ENCODE measurements at regions not wholly inside any gene's neighbourhood (a gene's known extent, or its start where the extent isn't known, plus 50 kb on each side); places are given as distances from the start of the nearest gene placed in this dataset.

- TF ChIP-seq CHD7 (IDR thresholded peaks at IDR 0.05; ENCODE audit: insufficient replicate concordance, low read length) = no peak
Measured at GRCh38 chr4:8780086-8780485, 91.6 kb downstream of the HMX1 start (continued).

Data from H1 (cell line).